GM12874 (cell line): ENCODE measurements at regions not wholly inside any gene's neighbourhood (a gene's known extent, or its start where the extent isn't known, plus 50 kb on each side); places are given as distances from the start of the nearest gene placed in this dataset.

Experiments used
- TF ChIP-seq, protein P1 (sequence below): IDR thresholded peaks from 2 replicates; pipeline ENCODE4 v1.5.1; 2011; ENCODE audit warnings: low read depth, mild to moderate bottlenecking, control low read depth, low read length, moderate library complexity; ENCODE audit not compliant: insufficient read depth

DNA sequence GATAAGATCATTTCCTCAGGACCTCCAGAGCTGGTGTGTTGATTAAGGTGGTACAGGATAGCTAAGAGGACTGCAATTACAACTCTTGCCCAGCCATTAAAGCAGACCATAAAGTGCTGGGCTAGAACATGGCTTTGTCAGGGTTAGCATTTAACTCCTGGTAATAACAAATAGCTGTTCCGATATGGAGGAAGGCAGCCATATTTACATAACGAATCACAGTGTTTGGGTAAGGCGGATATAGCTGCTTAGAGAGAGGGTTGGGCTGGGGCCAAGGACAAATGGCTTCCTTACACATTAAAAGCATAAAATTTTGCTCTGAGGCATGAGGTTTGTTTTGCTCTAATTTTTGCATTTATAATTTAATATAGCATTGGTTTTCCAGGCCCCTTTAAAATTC lies 297.7 kb upstream of the DDHD1 start:
- TF ChIP-seq, protein P1, sequence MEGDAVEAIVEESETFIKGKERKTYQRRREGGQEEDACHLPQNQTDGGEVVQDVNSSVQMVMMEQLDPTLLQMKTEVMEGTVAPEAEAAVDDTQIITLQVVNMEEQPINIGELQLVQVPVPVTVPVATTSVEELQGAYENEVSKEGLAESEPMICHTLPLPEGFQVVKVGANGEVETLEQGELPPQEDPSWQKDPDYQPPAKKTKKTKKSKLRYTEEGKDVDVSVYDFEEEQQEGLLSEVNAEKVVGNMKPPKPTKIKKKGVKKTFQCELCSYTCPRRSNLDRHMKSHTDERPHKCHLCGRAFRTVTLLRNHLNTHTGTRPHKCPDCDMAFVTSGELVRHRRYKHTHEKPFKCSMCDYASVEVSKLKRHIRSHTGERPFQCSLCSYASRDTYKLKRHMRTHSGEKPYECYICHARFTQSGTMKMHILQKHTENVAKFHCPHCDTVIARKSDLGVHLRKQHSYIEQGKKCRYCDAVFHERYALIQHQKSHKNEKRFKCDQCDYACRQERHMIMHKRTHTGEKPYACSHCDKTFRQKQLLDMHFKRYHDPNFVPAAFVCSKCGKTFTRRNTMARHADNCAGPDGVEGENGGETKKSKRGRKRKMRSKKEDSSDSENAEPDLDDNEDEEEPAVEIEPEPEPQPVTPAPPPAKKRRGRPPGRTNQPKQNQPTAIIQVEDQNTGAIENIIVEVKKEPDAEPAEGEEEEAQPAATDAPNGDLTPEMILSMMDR = no peak

GRCh38 chr14:53448682-53449081 lies 295.6 kb upstream of the DDHD1 start:
- TF ChIP-seq, protein P1 = no peak

DNA sequence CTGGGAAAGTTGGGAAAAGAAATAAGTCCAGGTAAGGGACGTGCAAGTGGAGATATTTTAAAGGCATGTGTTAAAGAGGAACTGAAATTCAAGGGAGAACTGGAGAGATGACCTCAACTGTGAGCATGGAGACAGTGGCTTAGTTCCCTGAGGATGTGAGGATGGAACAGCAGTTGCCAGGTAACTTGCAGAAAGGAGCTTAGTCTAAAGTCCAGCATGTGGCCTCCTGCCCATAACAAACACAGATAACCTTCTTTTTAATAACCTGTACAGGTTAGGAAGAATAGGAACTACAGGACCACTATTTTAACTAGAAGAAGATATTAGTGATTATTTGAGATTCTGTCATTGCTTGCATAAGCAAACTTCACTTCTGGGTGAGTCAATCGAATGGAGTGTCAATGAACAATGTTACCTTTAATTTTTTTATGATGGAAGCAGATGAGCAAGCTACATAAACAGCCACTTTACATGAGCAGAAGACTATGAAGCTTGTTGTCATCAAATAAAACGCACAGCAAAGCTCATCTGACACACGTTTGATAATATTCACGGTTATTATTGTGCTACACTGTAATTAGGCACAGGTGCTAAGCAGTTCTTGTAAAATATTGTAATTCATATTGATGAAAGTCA lies 291.7 kb upstream of the DDHD1 start:
- TF ChIP-seq, protein P1 = no peak

DNA sequence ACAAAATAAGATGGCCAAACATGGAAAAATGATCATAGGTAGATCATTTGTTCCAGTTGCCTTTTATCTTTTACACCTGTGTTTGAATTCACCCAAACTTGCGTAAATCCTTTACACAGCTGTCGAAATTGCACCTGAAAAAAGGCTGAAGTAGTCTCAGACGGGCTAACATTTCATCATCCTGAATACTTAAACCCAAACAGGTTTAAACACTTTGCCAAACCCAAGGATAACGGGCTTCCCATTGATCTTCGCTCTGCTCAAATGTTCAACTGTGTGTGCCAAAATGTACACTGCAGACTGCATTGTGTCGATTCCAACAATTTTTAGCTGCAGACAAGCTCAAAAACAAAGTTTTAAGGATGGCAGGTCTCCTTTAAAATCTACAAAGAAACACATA lies 288.7 kb upstream of the DDHD1 start:
- TF ChIP-seq, protein P1 = no peak

DNA sequence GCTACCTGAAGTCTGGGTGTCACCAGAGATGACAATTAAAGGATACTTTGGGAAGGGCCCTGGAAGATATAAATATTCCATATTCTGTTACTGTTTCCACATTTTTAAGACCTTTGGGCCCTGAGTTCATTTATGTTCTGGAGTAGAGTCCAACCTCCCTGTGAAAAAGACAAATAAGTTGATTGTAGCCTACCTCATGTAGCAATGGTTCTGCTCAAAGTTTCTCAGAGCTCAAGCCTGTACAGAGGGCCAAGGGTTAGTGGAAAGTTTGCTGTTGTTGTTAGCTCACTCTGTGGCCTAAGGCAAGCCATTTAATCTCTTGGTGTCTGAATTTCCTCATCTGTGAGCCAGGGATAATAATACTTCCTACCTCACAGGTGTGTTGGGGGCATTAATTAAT lies 284.7 kb upstream of the DDHD1 start:
- TF ChIP-seq, protein P1 = no peak

DNA sequence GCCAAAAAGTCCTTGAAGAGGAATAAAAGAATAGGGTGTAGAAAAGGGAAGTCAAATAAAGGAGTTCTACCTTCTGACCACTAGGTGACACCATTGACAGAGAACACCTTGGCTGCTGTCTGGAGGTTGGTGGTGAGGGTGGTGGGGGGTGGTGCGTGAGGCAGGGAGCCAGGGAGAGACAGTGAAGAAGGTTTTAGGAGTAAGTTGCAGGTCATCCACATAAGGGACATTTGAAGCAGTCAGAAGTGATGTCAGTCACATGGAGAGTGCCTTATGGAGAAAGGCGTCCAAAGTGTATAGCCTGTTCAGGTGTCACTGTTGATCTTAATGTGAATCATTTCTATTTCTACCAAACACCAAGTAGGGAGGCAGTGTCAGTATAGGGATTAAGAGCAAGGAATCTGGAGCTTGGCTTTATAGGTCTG lies 279.3 kb upstream of the DDHD1 start:
- TF ChIP-seq, protein P1 = peak; percentile 78

- TF ChIP-seq, protein P1 = no peak
Observed at GRCh38 chr14:53430870-53431269, 277.7 kb upstream of the DDHD1 start.
